ENCODE measurements at regions not wholly inside any gene's neighbourhood (a gene's known extent, or its start where the extent isn't known, plus 50 kb on each side); places are given as distances from the start of the nearest gene placed in this dataset.

DNA sequence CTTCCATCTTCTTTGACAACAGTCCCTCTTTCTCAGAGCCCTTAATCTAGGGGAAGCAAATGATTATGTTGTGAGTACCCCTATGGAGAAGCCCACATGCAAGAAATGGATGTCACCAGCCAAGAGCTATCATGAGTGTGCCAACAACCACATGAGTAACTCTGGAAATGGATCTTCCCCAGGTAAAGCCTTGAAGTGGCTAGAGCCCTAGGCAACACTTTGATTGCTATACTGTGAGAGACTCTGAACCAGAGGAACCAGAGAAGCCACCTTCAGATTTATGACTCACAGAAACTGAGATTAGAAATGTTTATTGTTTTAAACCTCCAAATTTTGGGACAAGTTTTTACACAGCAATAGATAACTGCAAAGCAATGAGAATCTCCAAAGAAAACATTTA lies 60.9 kb upstream of the COL1A2 start:
- H3K4me1 Mint-ChIP-seq (ENCODE audit: low read depth): peaks cover 48% of the 10 kb centered on the region
- no peak for DNase-seq (ENCODE audit: low spot score)

DNA sequence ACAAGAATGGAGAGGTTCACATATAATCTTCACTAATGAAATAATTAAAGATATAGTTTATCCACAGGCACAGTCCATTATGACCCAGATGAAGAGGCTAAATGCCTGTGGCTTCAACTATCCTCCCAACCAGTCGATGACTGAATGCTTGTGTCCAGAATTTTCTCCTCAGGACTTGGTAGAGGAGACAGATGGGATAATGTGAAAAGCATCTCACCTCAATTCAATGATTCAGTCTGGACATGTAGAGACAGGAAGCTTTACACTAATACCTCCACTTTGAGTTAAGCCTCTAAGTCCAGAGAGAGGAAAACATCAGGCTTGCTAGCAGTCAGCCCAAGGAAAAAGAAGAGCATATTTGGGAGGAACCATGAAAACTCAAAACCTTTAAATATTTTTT lies 59.1 kb upstream of the COL1A2 start:
- H3K27me3 Mint-ChIP-seq (ENCODE audit: low read depth): no peaks in the 10 kb centered on the region
- TF ChIP-seq, protein P1, sequence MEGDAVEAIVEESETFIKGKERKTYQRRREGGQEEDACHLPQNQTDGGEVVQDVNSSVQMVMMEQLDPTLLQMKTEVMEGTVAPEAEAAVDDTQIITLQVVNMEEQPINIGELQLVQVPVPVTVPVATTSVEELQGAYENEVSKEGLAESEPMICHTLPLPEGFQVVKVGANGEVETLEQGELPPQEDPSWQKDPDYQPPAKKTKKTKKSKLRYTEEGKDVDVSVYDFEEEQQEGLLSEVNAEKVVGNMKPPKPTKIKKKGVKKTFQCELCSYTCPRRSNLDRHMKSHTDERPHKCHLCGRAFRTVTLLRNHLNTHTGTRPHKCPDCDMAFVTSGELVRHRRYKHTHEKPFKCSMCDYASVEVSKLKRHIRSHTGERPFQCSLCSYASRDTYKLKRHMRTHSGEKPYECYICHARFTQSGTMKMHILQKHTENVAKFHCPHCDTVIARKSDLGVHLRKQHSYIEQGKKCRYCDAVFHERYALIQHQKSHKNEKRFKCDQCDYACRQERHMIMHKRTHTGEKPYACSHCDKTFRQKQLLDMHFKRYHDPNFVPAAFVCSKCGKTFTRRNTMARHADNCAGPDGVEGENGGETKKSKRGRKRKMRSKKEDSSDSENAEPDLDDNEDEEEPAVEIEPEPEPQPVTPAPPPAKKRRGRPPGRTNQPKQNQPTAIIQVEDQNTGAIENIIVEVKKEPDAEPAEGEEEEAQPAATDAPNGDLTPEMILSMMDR (IDR thresholded peaks at IDR 0.05): no peak
- no peaks in the 10 kb centered on the region for H3K9me3 Mint-ChIP-seq (ENCODE audit: low read depth)
- no peak overlapping the region for H3K4me3 Mint-ChIP-seq (ENCODE audit: unreplicated experiment)
- no peak for DNase-seq (ENCODE audit: low spot score)
- peaks cover 58% of the 10 kb centered on the region for H3K4me1 Mint-ChIP-seq (ENCODE audit: low read depth)
- no peaks in the 10 kb centered on the region for H3K36me3 Mint-ChIP-seq (ENCODE audit: low read depth)
- no peak overlapping the region for H3K27ac Mint-ChIP-seq (ENCODE audit: unreplicated experiment)

More for the DNA sequence above, 60.9 kb upstream of the COL1A2 start:
- no peaks in the 10 kb centered on the region for H3K9me3 Mint-ChIP-seq (ENCODE audit: low read depth)
- no peaks in the 10 kb centered on the region for H3K36me3 Mint-ChIP-seq (ENCODE audit: low read depth)
- no peaks in the 10 kb centered on the region for H3K27me3 Mint-ChIP-seq (ENCODE audit: low read depth)
- no peak overlapping the region for H3K4me3 Mint-ChIP-seq (ENCODE audit: unreplicated experiment)
- no peak overlapping the region for H3K27ac Mint-ChIP-seq (ENCODE audit: unreplicated experiment)
- TF ChIP-seq, protein P1 (IDR thresholded peaks at IDR 0.05): no peak

DNA sequence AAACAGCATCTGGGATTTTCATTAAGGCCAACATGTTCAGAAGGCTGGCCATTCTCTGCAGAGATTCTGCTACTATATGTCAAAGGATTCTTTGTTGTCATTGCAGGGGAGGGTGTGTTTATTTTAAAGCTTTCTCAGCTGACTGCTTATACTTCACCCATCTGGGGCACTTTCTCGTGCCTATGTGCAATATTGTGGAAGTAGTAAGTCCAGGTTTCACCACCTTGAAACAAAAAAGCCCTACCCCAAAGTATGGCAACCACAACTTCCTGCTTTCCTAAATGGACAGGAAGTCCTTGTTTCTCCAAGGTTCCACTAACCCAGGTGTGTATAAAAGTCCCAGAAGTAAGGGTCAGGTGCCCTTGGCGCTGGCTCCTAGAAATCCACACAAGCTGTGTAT lies 58.7 kb upstream of the COL1A2 start:
- TF ChIP-seq, protein P1 (IDR thresholded peaks at IDR 0.05): no peak
- H3K27me3 Mint-ChIP-seq (ENCODE audit: low read depth): no peaks in the 10 kb centered on the region
- H3K27ac Mint-ChIP-seq (ENCODE audit: unreplicated experiment): no peak overlapping the region
- no peak for DNase-seq (ENCODE audit: low spot score)
- peaks cover 60% of the 10 kb centered on the region for H3K4me1 Mint-ChIP-seq (ENCODE audit: low read depth)
- no peaks in the 10 kb centered on the region for H3K36me3 Mint-ChIP-seq (ENCODE audit: low read depth)
- no peak overlapping the region for H3K4me3 Mint-ChIP-seq (ENCODE audit: unreplicated experiment)
- no peaks in the 10 kb centered on the region for H3K9me3 Mint-ChIP-seq (ENCODE audit: low read depth)

DNA sequence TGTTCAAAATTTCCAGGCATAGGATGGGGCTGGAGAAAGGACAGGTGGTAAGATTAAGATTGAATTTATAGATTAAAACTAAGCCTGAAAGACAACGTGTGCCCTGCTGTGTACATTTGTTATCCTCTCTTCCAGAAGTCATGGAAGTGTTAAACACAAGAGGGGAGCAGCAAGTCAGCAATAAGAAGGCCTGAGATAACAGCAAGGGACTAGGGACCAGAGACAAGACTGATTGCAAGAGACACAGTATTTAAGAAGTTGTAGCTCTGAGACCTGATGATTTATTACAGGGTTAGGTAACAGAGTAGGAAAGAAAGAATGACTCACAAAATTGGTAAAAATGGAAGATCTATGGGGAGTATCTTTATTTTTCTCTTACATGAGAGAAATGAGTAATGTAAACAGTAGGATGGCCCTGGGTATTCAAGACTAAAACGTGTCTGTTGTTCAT lies 55.7 kb upstream of the COL1A2 start:
- Mint-ChIP-seq H3K4me3 (ENCODE audit: unreplicated experiment) (no peak overlapping the region), H3K9me3 (ENCODE audit: low read depth) (no peaks in the 10 kb centered on the region), H3K36me3 (ENCODE audit: low read depth) (no peaks in the 10 kb centered on the region), H3K4me1 (ENCODE audit: low read depth) (peaks cover 53% of the 10 kb centered on the region), H3K27ac (ENCODE audit: unreplicated experiment) (peak overlapping the region; percentile 4), H3K27me3 (ENCODE audit: low read depth) (no peaks in the 10 kb centered on the region)
- no peak for DNase-seq (ENCODE audit: low spot score)
- TF ChIP-seq, protein P1 (IDR thresholded peaks at IDR 0.05): no peak

DNA sequence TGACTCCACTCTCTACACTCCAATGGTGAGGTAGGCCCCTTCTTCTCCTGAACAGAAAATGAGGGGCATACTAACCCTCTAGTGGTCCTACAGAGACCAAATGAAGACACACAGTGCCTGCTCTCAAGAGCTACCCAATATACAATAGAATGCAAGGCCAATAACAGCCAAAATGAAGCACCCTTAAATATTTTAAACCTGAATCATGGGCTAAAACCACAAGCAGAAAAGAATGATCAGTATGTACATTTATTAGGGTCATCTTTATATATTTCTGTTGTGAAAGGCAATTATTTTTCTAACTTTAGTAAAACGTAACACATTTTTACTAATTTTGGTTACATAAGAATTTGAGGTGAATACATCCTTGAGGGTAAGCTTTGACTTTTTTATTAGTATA lies 49.9 kb upstream of the COL1A2 start:
- DNase-seq (ENCODE audit: low spot score): no peak
- Mint-ChIP-seq H3K9me3 (ENCODE audit: low read depth) (no peaks in the 10 kb centered on the region), H3K4me3 (ENCODE audit: unreplicated experiment) (no peak overlapping the region), H3K27ac (ENCODE audit: unreplicated experiment) (peak overlapping the region; percentile 54), H3K36me3 (ENCODE audit: low read depth) (no peaks in the 10 kb centered on the region), H3K4me1 (ENCODE audit: low read depth) (peaks cover 67% of the 10 kb centered on the region), H3K27me3 (ENCODE audit: low read depth) (no peaks in the 10 kb centered on the region)
- TF ChIP-seq, protein P1 (IDR thresholded peaks at IDR 0.05): no peak
